ENCODE measurements at regions not wholly inside any gene's neighbourhood (a gene's known extent, or its start where the extent isn't known, plus 50 kb on each side); places are given as distances from the start of the nearest gene placed in this dataset.

DNA sequence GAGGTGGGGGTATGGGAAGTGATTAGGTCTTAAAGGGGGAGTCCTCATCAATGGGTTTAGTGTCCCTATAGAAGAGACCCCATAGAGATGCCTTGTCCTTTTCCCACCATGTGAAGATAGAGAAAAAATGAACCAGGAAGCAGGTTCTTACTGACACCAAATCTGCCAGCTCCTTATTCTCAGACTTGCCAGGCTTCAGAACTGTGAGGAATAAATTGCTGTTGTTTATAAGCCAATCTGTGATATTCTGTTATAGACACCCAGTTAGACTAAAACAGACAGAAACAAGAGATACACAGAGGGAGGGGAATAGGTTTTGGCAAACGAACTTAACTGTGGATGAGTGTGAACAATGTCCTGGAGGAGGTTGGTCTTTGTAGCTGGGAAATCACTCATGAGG is 381.4 kb downstream of the ADRA2A start:
- no peaks in the 10 kb centered on the region for H3F3A ChIP-seq (replicated peaks; ENCODE audit: low read depth)
- H3K79me2 ChIP-seq (replicated peaks; ENCODE audit: insufficient read depth), result no peaks in the 10 kb centered on the region
- no peaks in the 10 kb centered on the region for H3K27me3 ChIP-seq (ENCODE audit: insufficient read depth)
- no peak overlapping the region for H3K27ac ChIP-seq (ENCODE audit: low read depth)
- no peak overlapping the region for H2AFZ ChIP-seq
- H3K4me2 ChIP-seq, result no peak overlapping the region
- TF ChIP-seq EZH2phosphoT487 (IDR thresholded peaks at IDR 0.05; ENCODE audit: unreplicated experiment) (no peak), ZNF114 (CRISPR knock-in tag; IDR thresholded peaks at IDR 0.05) (no peak), NANOG (IDR thresholded peaks at IDR 0.05; ENCODE audit: borderline replicate concordance) (no peak), STAT1 (IDR thresholded peaks at IDR 0.05; ENCODE audit: unreplicated experiment) (no peak), POLR2AphosphoS5 (IDR thresholded peaks at IDR 0.05; ENCODE audit: low read depth) (no peak), JUNB (IDR thresholded peaks at IDR 0.05; ENCODE audit: unreplicated experiment) (no peak), EZH2 (IDR thresholded peaks at IDR 0.05; ENCODE audit: low read depth, unreplicated experiment) (no peak), ZNF331 (CRISPR knock-in tag; IDR thresholded peaks at IDR 0.05; ENCODE audit: low read depth) (no peak)
- TF ChIP-seq, protein P1, sequence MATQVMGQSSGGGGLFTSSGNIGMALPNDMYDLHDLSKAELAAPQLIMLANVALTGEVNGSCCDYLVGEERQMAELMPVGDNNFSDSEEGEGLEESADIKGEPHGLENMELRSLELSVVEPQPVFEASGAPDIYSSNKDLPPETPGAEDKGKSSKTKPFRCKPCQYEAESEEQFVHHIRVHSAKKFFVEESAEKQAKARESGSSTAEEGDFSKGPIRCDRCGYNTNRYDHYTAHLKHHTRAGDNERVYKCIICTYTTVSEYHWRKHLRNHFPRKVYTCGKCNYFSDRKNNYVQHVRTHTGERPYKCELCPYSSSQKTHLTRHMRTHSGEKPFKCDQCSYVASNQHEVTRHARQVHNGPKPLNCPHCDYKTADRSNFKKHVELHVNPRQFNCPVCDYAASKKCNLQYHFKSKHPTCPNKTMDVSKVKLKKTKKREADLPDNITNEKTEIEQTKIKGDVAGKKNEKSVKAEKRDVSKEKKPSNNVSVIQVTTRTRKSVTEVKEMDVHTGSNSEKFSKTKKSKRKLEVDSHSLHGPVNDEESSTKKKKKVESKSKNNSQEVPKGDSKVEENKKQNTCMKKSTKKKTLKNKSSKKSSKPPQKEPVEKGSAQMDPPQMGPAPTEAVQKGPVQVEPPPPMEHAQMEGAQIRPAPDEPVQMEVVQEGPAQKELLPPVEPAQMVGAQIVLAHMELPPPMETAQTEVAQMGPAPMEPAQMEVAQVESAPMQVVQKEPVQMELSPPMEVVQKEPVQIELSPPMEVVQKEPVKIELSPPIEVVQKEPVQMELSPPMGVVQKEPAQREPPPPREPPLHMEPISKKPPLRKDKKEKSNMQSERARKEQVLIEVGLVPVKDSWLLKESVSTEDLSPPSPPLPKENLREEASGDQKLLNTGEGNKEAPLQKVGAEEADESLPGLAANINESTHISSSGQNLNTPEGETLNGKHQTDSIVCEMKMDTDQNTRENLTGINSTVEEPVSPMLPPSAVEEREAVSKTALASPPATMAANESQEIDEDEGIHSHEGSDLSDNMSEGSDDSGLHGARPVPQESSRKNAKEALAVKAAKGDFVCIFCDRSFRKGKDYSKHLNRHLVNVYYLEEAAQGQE (IDR thresholded peaks at IDR 0.05; ENCODE audit: unreplicated experiment), result no peak
- TF ChIP-seq, protein P2, sequence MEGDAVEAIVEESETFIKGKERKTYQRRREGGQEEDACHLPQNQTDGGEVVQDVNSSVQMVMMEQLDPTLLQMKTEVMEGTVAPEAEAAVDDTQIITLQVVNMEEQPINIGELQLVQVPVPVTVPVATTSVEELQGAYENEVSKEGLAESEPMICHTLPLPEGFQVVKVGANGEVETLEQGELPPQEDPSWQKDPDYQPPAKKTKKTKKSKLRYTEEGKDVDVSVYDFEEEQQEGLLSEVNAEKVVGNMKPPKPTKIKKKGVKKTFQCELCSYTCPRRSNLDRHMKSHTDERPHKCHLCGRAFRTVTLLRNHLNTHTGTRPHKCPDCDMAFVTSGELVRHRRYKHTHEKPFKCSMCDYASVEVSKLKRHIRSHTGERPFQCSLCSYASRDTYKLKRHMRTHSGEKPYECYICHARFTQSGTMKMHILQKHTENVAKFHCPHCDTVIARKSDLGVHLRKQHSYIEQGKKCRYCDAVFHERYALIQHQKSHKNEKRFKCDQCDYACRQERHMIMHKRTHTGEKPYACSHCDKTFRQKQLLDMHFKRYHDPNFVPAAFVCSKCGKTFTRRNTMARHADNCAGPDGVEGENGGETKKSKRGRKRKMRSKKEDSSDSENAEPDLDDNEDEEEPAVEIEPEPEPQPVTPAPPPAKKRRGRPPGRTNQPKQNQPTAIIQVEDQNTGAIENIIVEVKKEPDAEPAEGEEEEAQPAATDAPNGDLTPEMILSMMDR (conservative IDR thresholded peaks at IDR 0.05; ENCODE audit: low read depth in 2 of 2), result no peak
- TF ChIP-seq, protein P3, sequence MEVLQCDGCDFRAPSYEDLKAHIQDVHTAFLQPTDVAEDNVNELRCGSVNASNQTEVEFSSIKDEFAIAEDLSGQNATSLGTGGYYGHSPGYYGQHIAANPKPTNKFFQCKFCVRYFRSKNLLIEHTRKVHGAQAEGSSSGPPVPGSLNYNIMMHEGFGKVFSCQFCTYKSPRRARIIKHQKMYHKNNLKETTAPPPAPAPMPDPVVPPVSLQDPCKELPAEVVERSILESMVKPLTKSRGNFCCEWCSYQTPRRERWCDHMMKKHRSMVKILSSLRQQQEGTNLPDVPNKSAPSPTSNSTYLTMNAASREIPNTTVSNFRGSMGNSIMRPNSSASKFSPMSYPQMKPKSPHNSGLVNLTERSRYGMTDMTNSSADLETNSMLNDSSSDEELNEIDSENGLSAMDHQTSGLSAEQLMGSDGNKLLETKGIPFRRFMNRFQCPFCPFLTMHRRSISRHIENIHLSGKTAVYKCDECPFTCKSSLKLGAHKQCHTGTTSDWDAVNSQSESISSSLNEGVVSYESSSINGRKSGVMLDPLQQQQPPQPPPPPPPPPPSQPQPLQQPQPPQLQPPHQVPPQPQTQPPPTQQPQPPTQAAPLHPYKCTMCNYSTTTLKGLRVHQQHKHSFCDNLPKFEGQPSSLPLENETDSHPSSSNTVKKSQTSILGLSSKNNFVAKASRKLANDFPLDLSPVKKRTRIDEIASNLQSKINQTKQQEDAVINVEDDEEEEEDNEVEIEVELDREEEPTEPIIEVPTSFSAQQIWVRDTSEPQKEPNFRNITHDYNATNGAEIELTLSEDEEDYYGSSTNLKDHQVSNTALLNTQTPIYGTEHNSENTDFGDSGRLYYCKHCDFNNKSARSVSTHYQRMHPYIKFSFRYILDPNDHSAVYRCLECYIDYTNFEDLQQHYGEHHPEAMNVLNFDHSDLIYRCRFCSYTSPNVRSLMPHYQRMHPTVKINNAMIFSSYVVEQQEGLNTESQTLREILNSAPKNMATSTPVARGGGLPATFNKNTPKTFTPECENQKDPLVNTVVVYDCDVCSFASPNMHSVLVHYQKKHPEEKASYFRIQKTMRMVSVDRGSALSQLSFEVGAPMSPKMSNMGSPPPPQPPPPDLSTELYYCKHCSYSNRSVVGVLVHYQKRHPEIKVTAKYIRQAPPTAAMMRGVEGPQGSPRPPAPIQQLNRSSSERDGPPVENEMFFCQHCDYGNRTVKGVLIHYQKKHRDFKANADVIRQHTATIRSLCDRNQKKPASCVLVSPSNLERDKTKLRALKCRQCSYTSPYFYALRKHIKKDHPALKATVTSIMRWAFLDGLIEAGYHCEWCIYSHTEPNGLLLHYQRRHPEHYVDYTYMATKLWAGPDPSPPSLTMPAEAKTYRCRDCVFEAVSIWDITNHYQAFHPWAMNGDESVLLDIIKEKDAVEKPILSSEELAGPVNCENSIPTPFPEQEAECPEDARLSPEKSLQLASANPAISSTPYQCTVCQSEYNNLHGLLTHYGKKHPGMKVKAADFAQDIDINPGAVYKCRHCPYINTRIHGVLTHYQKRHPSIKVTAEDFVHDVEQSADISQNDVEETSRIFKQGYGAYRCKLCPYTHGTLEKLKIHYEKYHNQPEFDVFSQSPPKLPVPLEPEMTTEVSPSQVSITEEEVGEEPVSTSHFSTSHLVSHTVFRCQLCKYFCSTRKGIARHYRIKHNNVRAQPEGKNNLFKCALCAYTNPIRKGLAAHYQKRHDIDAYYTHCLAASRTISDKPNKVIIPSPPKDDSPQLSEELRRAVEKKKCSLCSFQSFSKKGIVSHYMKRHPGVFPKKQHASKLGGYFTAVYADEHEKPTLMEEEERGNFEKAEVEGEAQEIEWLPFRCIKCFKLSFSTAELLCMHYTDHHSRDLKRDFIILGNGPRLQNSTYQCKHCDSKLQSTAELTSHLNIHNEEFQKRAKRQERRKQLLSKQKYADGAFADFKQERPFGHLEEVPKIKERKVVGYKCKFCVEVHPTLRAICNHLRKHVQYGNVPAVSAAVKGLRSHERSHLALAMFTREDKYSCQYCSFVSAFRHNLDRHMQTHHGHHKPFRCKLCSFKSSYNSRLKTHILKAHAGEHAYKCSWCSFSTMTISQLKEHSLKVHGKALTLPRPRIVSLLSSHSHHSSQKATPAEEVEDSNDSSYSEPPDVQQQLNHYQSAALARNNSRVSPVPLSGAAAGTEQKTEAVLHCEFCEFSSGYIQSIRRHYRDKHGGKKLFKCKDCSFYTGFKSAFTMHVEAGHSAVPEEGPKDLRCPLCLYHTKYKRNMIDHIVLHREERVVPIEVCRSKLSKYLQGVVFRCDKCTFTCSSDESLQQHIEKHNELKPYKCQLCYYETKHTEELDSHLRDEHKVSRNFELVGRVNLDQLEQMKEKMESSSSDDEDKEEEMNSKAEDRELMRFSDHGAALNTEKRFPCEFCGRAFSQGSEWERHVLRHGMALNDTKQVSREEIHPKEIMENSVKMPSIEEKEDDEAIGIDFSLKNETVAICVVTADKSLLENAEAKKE (CRISPR knock-in tag; IDR thresholded peaks at IDR 0.05), result no peak
- TF ChIP-seq, protein P4, sequence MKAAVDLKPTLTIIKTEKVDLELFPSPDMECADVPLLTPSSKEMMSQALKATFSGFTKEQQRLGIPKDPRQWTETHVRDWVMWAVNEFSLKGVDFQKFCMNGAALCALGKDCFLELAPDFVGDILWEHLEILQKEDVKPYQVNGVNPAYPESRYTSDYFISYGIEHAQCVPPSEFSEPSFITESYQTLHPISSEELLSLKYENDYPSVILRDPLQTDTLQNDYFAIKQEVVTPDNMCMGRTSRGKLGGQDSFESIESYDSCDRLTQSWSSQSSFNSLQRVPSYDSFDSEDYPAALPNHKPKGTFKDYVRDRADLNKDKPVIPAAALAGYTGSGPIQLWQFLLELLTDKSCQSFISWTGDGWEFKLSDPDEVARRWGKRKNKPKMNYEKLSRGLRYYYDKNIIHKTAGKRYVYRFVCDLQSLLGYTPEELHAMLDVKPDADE (IDR thresholded peaks at IDR 0.05), result no peak
- ATAC-seq (no peak), DNase-seq (ENCODE audit: low spot score) (no peak)
- Mint-ChIP-seq H3K27me3 (ENCODE audit: insufficient read depth, low read depth, poor library complexity) (peaks cover 2% of the 10 kb centered on the region), H3K9me3 (peaks cover 44% of the 10 kb centered on the region), H3K4me1 (no peaks in the 10 kb centered on the region), H3K4me3 (no peak overlapping the region), H3K27ac (no peak overlapping the region), H3K36me3 (ENCODE audit: low read depth) (peaks cover 24% of the 10 kb centered on the region)
- H3K4me3 ChIP-seq, result no peak overlapping the region
- no peaks in the 10 kb centered on the region for H3K36me3 ChIP-seq (ENCODE audit: insufficient read depth)
- H3K9me2 ChIP-seq (ENCODE audit: insufficient read depth), result peaks cover 21% of the 10 kb centered on the region; the same call in 1 of the 2 replicates
- H3K4me1 ChIP-seq (ENCODE audit: insufficient read depth), result no peaks in the 10 kb centered on the region
- H4K20me1 ChIP-seq (replicated peaks; ENCODE audit: insufficient read depth), result no peaks in the 10 kb centered on the region
